ENCODE measurements at regions not wholly inside any gene's neighbourhood (a gene's known extent, or its start where the extent isn't known, plus 50 kb on each side); places are given as distances from the start of the nearest gene placed in this dataset.

DNA sequence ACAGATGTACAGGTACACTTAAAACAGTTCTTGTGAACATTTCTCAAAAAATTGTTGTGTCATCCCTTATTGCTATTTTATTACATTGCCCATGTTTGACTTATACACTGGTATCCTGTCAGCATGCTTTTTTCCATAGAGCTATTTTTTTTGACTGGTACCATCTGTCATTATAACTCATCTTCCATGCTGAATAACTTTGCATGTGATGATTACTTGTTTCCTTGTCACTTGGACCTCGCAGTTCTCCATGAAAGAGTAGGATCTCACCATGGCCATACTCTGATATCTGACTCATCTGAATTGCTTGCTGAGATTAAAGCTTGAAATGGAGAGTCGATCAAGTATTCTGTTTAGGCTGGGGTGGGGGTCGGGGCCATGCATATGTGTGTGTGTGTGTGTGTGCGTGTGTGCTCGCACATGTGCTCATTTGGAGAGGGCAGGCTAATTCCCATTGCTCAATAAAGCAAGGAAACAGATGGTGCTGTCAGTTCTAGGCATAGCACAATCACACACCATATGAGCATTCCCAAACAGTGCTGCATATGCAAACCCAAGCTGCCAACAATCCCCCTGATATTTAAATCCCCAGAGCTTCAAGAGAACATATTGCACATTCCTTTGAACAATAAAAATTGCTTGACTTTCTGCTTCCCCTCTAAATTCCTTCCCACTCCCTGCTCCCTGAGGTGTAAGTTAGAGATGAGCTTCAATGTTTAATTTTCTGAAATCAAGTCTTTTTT, 62.9 kb downstream of the NHLRC3 start:
- no peak for DNase-seq

DNA sequence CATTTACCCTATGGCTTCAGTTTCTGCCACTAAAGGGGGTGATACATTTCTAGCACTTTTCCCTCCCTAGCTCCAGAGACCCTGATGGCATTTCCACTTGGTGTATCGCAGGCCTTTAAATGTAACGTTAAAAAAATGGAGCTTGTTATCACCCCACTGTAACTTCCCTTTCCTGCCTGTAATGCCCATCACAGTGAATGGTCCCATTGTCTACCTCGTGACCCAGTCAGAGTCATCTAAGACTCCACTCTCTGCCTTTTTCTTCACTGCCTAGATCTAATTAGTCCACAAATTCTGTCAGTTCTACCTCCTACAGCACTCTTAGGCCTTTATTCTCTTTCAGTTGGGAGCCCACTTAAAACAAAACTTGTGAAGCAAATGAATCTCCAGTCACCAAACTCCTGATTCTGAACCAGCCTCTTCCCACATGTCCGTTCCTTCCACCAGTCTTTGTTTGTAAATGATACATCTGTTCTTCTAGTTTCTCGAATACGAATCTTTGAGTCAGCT, 64.8 kb downstream of the NHLRC3 start:
- DNase-seq, result no peak

DNA sequence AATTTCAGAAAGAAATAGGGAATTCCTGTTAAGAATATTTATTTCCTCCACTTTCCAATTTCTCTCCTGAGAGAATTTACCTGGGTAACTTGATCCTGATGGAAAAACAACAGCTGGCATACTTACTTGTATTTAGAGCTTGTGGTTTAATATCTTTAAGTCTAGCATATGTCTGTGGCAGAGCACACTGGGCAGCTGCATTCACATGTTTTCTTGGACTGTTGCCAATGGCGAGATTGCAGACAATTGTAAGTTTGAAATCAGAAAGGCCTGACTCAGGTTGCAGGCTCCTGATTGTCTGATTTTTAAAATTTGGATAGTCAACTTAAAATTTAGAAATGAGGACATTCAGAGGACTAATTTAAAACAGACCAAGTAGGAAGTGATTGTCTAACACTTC, 66.9 kb downstream of the NHLRC3 start:
- peak in 1 of 2 experiments; percentile 53 for DNase-seq

DNA sequence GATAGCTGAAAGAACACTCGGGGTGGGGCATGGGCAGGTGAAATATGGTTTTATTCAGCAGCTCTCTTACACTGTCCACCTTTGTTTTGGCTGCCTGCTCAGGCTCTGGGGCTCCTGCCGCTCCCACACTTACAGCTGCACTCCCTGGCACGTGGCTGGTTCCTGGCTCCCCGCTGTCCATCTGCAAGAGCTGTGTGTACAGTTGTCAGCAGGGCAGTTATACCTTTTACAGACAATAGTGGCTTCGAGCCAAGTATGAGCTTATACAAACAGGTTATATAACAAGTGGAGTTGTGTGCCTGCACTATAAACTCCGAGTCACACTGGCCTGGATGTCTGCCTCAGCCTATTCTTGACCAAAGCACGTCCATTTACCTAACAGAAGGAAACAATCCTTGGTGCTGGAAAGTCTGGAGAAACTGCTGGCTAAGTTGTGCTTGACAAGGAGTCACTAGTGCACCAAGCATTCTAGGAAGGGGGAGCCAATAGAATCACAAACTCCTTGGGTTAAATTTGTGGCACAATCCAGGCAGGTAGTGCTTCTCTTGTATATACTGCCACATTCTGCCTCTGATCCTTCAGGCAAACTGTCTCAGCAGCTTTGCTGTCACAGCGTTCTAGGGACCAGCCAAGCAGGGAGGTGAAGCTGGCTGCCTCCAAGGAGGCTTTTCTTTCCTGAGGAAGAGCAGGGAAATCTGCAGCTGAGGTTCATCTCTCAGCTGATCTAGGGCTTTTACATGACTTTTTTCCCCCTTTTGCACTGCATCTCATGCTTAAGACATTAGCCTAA, 68.2 kb downstream of the NHLRC3 start:
- DNase-seq, result peak; percentile 60 to 82

DNA sequence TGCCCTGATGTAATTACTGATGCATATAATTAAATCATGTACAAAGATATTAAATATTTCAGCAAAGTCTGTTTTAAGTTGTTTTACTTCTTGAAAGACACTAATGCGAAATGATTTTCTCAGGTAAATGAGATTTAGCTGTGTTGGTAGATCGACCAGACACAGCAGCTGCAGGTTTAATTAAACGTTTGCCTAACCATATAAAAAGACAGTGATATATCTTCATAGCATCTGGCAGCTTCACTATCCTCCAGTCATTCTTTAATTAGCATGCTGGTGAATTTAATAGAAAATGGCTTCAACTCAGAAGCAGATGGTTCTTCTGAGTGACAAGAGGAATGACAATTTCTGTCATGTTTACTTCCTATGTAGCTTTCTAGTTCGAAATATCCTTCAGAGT, 69.3 kb downstream of the NHLRC3 start:
- no peak for DNase-seq

DNA sequence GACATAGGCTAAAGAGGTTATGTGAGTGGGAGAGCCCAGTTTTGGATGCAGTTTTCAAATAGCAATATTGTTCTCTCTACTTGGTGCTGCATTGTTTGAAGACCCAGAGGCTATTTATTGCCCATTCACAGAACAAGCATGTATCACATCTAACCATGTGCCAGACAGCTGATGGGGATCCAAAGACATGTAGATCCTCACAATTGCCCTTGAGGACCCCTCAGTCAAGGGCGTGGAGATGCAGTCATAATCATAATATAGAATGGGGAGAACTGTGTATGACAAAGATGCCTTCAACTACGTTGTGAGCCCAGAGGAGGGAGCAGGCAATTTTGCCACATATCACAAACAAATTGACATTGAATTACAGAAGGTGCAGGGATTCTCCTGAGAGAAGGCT, 70.5 kb downstream of the NHLRC3 start:
- peak in 1 of 2 experiments; percentile 38 for DNase-seq

DNA sequence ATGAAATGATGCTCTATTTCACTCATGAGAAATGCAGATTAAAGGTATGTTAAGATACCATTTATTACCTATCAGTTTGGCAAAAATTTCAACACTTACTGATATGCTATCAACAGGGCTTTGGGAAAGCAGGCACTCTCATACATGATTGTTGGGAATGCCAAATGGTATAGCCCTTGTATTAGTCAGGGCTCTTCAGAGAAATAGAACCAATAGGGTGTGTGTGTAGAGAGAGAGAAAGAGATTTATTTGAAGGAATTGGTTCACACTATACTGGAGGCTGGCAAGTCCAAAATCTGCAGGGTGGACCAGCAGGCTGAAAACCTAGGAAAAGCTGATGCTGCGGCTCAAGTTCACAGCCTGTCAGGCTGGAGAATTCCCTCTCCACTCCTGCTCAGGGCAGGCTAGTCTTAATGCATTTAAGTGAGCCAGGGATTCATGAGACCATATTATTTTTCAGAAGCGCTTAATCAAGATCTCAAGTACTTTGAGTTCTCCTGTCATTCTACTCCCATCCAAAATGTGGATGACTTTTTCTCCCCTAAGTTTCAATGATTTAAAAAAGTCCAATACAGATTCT, 72.4 kb downstream of the NHLRC3 start:
- no peak for DNase-seq

DNA sequence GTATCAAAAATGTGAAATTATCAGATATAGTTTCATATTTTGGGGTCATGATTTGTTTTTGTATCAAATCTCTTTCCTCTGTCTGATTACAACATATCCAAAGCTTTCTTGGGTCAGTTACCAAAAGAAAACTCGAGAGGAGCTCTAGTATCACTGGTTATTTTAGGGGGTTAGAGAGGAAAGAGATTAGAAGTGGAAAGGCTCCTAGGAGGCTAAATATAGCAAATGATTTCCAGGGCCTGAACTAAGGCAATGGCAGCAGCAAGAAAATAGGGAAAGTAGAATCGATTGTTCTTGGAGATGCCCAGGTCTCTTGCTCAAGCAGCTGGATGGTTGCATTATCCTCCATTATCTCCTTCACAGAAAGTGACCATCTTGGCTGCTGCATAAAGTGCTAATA, 72.9 kb downstream of the NHLRC3 start:
- no peak for DNase-seq

DNA sequence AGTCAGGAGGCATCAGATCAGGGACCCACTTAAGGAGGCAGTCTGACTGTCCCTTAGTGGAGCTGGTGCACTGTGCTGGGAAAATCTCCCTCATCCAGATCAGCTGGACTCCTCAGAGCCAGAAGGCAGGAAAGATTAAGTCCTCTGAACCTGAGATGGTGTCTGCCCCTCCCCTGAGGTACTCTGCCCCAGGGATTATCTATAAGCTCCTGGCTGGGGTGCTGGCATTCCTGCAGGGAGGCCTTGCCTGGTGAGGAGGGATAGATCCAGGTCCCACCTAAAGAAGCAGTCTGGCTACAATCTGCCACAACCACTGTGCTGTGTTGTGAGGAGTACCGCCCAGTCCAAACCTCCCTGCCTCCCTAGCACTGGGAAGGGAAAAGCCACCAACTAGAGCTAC, 81.2 kb downstream of the NHLRC3 start:
- DNase-seq, result no peak

DNA sequence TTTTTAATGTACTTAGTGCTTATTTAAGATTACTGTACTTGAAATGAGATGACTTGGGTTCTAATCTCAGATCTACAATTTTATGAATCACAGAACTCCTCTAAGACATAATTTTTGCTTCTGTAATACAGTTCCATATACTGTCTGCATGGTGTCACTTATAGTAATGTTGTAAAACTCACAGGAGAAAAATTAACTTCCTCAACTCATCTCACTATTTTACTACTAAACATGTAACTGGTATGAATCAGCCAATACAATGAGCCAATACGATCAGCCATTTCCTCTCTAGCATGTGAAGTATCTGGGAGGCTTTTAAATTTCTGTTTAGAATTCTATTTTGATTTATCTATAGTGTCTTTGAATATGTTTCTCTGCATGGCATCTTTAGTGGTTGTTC, 85.3 kb downstream of the NHLRC3 start:
- DNase-seq, result no peak

DNA sequence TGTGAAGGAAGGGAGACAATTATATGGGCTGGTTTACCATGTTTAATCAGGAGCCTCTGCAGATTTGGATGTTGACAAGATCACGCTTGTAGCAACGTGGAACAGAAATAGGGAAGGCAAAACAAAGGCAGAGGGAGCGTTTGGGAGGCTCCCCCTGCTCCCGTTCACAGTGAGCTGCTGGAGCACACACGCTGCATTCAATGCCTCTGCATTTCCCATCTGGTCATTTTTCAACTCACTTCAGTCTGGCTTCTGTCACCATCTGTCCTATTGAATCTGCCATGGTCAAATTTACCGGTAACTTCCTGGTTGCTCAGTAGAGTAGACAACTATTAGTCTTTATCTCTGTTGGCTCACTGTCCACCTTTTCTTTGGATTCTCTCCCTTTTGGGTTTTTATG, 91.0 kb downstream of the NHLRC3 start:
- no peak for DNase-seq

DNA sequence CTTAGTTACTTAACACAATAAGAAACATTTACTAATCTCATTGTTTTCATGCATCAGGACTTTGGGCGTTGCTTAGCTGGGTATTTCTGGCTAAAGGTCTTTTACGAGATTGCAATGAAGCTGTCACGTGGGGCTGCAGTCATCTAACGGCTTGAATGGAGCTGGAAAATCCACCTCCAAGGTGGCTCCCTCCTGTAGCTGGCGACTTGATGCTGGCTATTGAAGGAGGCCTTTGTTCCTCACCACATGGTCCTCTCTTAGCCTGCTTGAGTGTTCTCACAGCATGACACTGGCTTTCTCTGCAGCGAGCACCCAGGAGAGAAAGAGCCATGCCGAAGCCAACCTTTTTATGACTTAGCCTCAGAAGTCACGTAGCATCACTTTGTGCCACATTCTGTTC, 92.0 kb downstream of the NHLRC3 start:
- DNase-seq, result peak; percentile 41 to 49

DNA sequence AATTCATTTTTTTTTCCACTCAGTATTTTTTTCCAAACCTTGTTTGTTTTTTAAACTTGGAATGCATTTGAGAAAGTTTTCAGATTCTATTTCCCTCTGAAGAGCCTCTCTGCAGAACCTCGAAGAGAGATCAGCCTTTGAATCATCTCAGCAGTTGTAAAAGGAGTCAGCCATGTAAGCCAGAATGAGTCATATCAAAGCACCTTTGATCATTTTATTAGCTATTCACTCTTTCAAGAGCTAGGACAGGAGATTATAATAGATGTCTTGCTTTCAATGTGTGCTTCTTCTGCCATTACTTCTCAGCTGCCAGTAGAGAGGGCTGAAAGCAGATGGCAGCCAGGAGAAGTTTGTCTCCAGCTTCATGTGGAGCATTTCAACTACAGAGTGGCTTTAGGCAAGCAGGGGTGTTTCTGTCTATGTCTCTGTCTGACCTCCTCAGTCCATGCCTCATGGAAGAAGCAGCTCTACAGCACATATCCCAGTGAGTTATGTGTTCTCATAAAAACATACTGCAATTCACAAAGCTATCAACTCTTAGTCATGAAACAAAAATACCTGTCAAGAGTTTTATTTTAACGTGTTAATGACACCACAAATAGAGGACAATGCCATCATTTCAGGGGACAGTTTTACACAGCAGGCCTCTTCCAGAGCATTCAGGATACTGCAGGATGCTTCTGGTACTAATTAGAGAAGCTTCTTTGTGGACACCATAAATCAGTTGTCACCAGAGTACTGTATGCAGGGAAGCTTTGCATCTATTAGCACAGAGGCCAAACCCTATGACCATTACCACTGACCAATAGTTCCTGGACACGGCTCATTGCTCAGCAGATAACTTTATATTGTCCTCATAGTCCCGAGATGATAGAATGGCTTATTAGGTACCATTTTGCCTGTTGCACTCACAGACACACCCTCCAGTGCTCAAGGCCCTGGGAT, 94.3 kb downstream of the NHLRC3 start:
- DNase-seq, result peak in 1 of 2 experiments; percentile 29

DNA sequence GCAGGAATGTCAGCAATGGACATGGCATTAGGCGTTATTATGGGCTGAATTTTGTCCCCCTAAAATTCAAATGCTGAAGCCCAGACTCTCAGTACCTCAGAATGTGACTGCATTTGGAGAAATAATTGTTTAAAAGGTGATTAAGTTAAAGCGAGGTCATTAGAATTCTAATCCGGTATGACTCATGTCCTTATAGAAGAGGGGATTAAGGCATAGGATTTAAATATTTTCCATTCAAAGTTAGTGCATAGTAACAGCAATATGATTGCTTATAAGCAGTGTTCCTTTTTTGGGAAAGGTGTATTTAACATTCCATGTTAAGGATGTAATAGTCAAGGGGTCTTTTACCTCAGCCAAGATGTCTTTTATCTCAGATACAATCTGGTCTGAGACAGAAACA, 95.5 kb downstream of the NHLRC3 start:
- DNase-seq, result no peak

DNA sequence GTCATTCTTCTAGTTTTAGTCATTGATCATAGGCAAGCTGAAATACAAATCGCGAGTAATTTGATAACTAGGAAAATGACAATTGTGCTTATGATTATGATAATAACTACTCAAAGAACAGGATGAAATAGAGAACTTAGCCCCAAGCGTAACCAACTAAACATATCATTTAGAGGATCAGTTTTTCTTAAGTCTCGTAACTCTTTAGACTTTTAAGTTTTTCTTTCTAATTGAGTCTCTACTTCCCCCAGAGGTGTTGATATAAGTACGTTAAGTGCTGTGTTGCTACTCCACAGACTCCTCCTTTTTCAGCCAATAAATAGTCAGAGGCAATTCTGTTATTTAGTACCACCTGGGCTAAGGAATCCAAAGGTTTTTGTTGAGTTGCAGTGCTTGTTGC, 96.3 kb downstream of the NHLRC3 start:
- DNase-seq, result no peak

DNA sequence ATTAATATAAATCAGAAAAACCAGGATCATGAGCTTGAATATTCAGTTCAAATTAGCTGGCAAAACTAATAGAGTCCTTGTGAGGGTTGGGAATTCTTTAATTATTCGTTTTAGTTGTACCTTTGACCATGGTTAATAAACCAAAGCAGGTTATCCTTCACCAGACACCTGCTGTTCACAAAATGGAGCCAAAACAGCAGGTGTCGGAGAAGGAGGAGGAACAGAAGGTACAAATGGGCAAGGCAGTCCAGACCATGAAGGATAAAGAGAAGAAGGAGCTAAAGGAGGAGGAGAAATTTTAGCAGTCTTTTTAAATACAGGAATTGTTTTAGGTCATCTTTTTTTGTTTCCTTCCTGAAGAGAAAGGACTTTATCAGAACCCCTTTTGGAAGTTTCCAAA, 106.1 kb downstream of the NHLRC3 start:
- no peak for DNase-seq

DNA sequence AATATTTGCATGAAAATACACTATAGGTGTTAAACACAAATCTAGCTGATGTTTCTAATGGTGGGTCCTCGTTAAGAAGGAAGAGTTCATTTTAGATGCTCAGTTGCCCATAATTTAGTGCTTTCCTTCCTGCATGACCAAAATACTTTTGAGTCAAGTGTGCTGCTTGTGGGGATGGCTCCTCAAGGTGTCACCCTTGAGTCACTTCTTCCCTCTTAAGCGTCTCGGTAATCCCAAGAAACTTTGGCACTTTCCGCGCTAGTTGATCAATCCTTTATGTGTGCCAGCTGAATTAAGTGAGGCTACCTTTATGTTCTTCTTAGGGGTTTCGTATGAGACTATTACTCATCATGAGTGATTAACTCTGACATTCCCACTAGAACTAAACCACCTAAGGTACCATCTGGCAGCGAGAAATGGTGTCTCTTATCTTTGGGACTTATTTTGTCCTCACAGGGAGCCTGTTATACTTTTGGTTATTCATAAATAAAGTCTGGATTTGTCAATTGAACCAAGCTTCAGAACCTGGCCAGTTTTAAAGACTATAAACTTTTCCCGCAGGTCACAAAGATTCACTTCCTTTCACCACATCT, 106.8 kb downstream of the NHLRC3 start:
- peak in 1 of 2 experiments; percentile 26 for DNase-seq

DNA sequence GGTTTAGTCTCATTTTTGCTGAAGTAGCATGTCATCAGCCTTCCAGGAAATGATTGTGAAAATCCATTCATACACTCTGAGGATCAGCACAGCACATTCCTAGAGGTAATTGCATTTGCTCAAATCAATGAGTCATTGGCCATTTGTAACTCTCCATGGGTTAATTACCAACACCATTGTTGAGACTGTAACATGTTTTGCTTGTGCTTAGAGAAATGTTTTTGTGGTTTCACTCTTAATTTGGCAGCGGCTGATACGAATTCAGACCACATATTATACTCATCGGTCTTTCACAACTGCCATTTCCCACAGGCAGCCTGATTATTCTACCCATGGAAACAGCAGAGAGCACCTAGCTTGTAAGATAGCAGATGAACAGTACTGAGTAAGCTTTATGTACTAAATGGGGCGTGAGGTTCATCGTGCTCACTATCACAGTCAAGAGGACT, 110.3 kb downstream of the NHLRC3 start:
- DNase-seq, result peak; percentile 47 to 66

DNA sequence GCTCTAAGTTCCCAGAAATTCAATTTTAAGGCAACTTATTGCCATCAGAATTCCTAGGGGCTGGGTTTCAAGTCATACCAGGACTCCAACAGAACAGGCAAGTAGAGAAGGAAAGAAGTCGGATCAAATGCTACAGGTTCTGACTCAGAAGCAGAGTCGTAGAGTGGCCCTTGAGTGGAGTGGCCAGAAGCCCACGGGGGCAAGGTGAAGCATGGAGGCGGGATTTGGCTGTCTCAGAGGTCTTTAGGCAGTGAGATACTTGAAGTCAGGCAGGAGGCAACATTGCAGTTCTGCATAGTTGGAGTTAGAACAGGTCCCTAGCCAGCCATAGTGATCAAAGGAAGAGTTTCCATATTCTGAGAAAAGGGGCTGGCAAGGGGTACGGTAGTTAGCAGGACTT, 111.6 kb downstream of the NHLRC3 start:
- DNase-seq, result no peak

DNA sequence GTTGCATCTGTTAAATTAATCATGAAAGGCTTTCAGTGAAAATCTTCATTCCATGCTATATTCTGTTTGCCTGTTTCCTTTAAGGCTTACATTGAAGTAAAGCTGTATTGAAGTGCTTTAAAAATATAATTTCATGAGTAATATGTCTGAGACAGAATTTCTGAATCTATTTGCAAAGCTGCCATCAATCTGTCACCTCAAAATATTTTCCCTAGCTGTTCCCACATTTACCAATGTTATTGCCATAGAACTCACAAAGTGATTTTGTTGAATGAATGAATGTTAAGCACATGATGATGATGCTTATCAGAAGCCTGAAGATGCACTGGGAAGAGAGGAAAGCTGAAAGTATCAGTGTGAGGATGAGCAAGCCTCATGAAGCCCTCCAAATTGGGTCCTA, 115.8 kb downstream of the NHLRC3 start:
- no peak for DNase-seq

DNA sequence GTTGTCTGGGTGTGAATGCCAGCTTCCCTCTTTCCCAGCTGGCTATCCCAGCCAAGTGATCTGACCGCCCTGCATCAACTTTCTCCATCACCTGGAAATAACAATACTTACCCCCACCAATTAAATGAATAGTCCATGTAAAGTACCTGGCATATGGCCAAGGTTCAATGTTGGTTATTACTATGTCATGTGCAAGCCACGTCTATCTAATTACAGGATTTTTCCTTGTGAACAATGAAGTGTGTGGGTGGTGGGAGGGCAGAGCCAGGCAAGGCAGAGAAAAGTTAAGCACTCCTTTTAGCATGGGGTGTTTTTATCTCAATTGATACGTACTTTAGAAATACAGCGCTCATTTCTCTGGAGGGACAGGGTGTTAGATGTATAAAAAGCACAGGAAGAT, 121.1 kb downstream of the NHLRC3 start:
- DNase-seq, result no peak

DNA sequence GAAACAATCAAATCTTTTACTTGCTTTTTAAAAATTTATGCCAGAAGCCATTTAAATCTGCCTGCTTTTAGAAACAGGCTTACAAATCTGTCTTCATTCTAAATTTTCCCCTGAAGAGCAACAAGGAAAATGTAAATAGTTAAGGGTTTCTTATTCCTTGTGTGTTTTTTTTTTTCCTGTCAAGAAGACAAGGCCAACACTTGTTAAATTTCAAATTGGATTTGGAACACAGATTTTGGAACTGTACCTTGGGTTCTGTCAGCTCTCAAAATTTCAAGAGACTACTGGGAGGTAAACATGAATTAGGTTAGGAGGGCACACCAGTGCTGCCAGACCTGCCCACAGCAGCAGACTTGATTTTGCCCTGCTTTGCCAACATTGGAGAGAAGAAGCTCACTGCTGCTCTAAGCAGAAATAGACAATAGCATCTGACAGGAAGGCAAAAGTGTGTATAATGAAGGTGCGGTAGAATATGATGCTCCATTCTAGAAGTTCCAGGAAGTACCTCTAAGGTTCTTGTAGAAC, 121.7 kb downstream of the NHLRC3 start:
- DNase-seq, result no peak

Measured in NCI-H1930 (cell line).